Gastrocnemius medialis (tissue), 4 donors: ENCODE measurements at regions not wholly inside any gene's neighbourhood (a gene's known extent, or its start where the extent isn't known, plus 50 kb on each side); places are given as distances from the start of the nearest gene placed in this dataset.
"Not testable (repeated sequence)": the region's sequence is repeated elsewhere in the genome, so short reads cannot be mapped to it uniquely, and the experiment has no call there.

Experiments used
- ATAC-seq, 2 donors: fragments of 150-250 bp; one replicate each; pipeline ENCODE4 v1.9.1; 2016
- DNase-seq, 2 donors: peaks; one replicate each; pipeline ENCODE4 v3.0.0-alpha.2; 2019
- H3K27ac ChIP-seq, 4 donors: fragments of 200-600 bp; sonication (generic); 1 replicate in 1 of 4; 2 replicates in 3 of 4; pipeline ENCODE4 v1.5.1; 2016 to 2018; ENCODE audit warnings: mild to moderate bottlenecking in 2 of 4, moderate library complexity in 1 of 4
- H3K27me3 ChIP-seq, 3 donors: fragments of 200-600 bp; sonication (generic) in 2 of 3; 1 replicate in 1 of 3; 2 replicates in 2 of 3; pipeline versions ENCODE4 v1.5.1 to v1.6.0; 2016 to 2019; ENCODE audit warnings: mild to moderate bottlenecking in 1 of 3, moderate library complexity in 1 of 3
- H3K36me3 ChIP-seq, 2 donors: fragments of 200-600 bp; sonication (generic) in 1 of 2; one replicate each; pipeline ENCODE4 v1.5.1; 2017 to 2018
- H3K4me1 ChIP-seq, 2 donors: fragments of 200-600 bp; sonication (generic) in 1 of 2; one replicate each; pipeline ENCODE4 v1.5.1; 2016 to 2017; ENCODE audit warnings: mild to moderate bottlenecking in 2 of 2
- H3K4me3 ChIP-seq, 4 donors: fragments of 200-600 bp; sonication (generic) in 3 of 4; 1 replicate in 1 of 4; 2 replicates in 3 of 4; pipeline ENCODE4 v1.5.1; 2016 to 2019; ENCODE audit warnings: mild to moderate bottlenecking in 2 of 4
- H3K9me3 ChIP-seq, 3 donors: fragments of 200-600 bp; sonication (generic) in 2 of 3; 1 replicate in 1 of 3; 2 replicates in 2 of 3; pipeline ENCODE4 v1.5.1; 2016 to 2019
- CTCF ChIP-seq, 5 experiments: fragments of 450-650 bp in 3 of 5; fragments of 200-600 bp in 2 of 5; sonication (generic) in 2 of 5; IDR thresholded peaks in 4 of 5; conservative IDR thresholded peaks in 1 of 5; 1 replicate in 4 of 5; 2 replicates in 1 of 5; pipeline ENCODE4 v1.5.1; 2016 to 2019; ENCODE audit warnings: antibody characterized with exemption in 5 of 5, mild to moderate bottlenecking in 3 of 5, moderate library complexity in 3 of 5
- POLR2A ChIP-seq, 2 donors: fragments of 450-650 bp; IDR thresholded peaks; one replicate each; pipeline ENCODE4 v1.6.1; 2017; ENCODE audit warnings: antibody characterized with exemption in 2 of 2, mild to moderate bottlenecking in 2 of 2, moderate library complexity in 2 of 2
- in situ Hi-C, 4 donors: fragments of 200-750 bp; cut with MboI; loops; one replicate each; pipeline versions ENCODE4 v1.15.0 to v1.8.0; 2017; ENCODE audit warnings: low sequenced_read_pairs in 4 of 4
- intact Hi-C: fragments of 100-400 bp; cut with DNase I; formaldehyde crosslinking; loops from one replicate; pipeline ENCODE4 v1.15.1; 2023; ENCODE audit warnings: low total_unique reads

- TF ChIP-seq POLR2A (IDR thresholded peaks at IDR 0.05) (no peak), CTCF (IDR thresholded peaks at IDR 0.05 in 4 of 5, conservative IDR thresholded peaks at IDR 0.05 in 1 of 5) (no peak)
- H3K27ac ChIP-seq, result no peak overlapping the region
- in situ Hi-C loops (no loop called here), intact Hi-C loops (no loop called here)
- ATAC-seq, result no peak
- H3K36me3 ChIP-seq, result no peaks in the 10 kb centered on the region
- no peak for DNase-seq
- peaks cover 0 to 15% (median 0%) of the 10 kb centered on the region in 3 donors for H3K9me3 ChIP-seq
- H3K4me1 ChIP-seq, result no peaks in the 10 kb centered on the region
- no peak overlapping the region for H3K4me3 ChIP-seq
- H3K27me3 ChIP-seq, result no peaks in the 10 kb centered on the region
Measured at GRCh38 chrX:6990552-6991193, 156.8 kb upstream of the STS start.

- H3K27me3 ChIP-seq, result no peaks in the 10 kb centered on the region
- H3K4me3 ChIP-seq, result no peak overlapping the region
- H3K4me1 ChIP-seq, result no peaks in the 10 kb centered on the region
- intact Hi-C loops (no loop called here), in situ Hi-C loops (no loop called here)
- H3K9me3 ChIP-seq, result peaks cover 0 to 10% (median 0%) of the 10 kb centered on the region in 3 donors
- no peaks in the 10 kb centered on the region for H3K36me3 ChIP-seq
- DNase-seq (no peak), ATAC-seq (no peak)
- H3K27ac ChIP-seq, result no peak overlapping the region
- no peak for TF ChIP-seq CTCF (IDR thresholded peaks at IDR 0.05 in 4 of 5, conservative IDR thresholded peaks at IDR 0.05 in 1 of 5)
Measured at GRCh38 chrX:6989858-6990257, 157.7 kb upstream of the STS start.

- in situ Hi-C loops, intact Hi-C loops, H3K4me3 ChIP-seq, H3K27ac ChIP-seq, H3K27me3 ChIP-seq, H3K36me3 ChIP-seq, H3K9me3 ChIP-seq, DNase-seq, ATAC-seq, H3K4me1 ChIP-seq: not testable (repeated sequence)
Measured at GRCh38 chrX:6988694-6989093, 158.8 kb upstream of the STS start.

GRCh38 chrX:6986915-6987314, 160.6 kb upstream of the STS start:
- ATAC-seq (no peak), DNase-seq (no peak)
- TF ChIP-seq CTCF (IDR thresholded peaks at IDR 0.05 in 4 of 5, conservative IDR thresholded peaks at IDR 0.05 in 1 of 5), result no peak
- no peak for TF ChIP-seq POLR2A (IDR thresholded peaks at IDR 0.05)
- Histone ChIP-seq H3K4me1 (no peaks in the 10 kb centered on the region), H3K9me3 (no peaks in the 10 kb centered on the region), H3K27me3 (no peaks in the 10 kb centered on the region), H3K4me3 (no peak overlapping the region), H3K27ac (no peak overlapping the region), H3K36me3 (no peaks in the 10 kb centered on the region)
- in situ Hi-C loops, result no loop called here
- intact Hi-C loops, result no loop called here

GRCh38 chrX:6985537-6985936, 162.0 kb upstream of the STS start:
- DNase-seq (no peak), ATAC-seq (no peak)
- Histone ChIP-seq H3K27ac (no peak overlapping the region), H3K4me3 (no peak overlapping the region), H3K27me3 (no peaks in the 10 kb centered on the region), H3K4me1 (no peaks in the 10 kb centered on the region), H3K9me3 (no peaks in the 10 kb centered on the region), H3K36me3 (no peaks in the 10 kb centered on the region)
- intact Hi-C loops (no loop called here), in situ Hi-C loops (no loop called here)
- TF ChIP-seq POLR2A (IDR thresholded peaks at IDR 0.05) (no peak), CTCF (IDR thresholded peaks at IDR 0.05 in 4 of 5, conservative IDR thresholded peaks at IDR 0.05 in 1 of 5) (no peak)
